Activated T-cell treated with anti-CD3 and anti-CD28 coated beads, Interleukin-2, amount 50 U/mL, for 24 hours (primary cell): ENCODE measurements at regions not wholly inside any gene's neighbourhood (a gene's known extent, or its start where the extent isn't known, plus 50 kb on each side); places are given as distances from the start of the nearest gene placed in this dataset.

ENCODE experiments used
- DNase-seq: peaks from one replicate; pipeline ENCODE4 v3.0.0-alpha.2; 2020
- H3K27ac Mint-ChIP-seq: 2 replicates; pipeline ENCODE4 v1.8.0; 2020; ENCODE audit warnings: mild to moderate bottlenecking, mixed read lengths
- H3K27me3 Mint-ChIP-seq: 2 replicates; pipeline ENCODE4 v1.8.0; 2020; ENCODE audit warnings: mixed read lengths
- H3K36me3 Mint-ChIP-seq: 2 replicates; pipeline ENCODE4 v1.8.0; 2020; ENCODE audit warnings: low read depth, mixed read lengths
- H3K4me1 Mint-ChIP-seq: 2 replicates; pipeline ENCODE4 v1.8.0; 2020; ENCODE audit warnings: low read depth, mixed read lengths
- H3K4me3 Mint-ChIP-seq: 2 replicates; pipeline ENCODE4 v1.8.0; 2020; ENCODE audit warnings: mild to moderate bottlenecking, moderate library complexity, mixed read lengths
- H3K9me3 Mint-ChIP-seq: 2 replicates; pipeline ENCODE4 v1.8.0; 2020; ENCODE audit warnings: mixed read lengths

GRCh38 chrX:148363471-148364235, 136.8 kb upstream of the AFF2 start:
- H3K27ac Mint-ChIP-seq = no peak overlapping the region
- no peak for DNase-seq
- no peaks in the 10 kb centered on the region for H3K36me3 Mint-ChIP-seq
- H3K9me3 Mint-ChIP-seq = no peaks in the 10 kb centered on the region
- H3K4me3 Mint-ChIP-seq = no peak overlapping the region
- H3K4me1 Mint-ChIP-seq = peaks cover 11% of the 10 kb centered on the region
- peaks cover 14% of the 10 kb centered on the region for H3K27me3 Mint-ChIP-seq

- Mint-ChIP-seq H3K36me3 (no peaks in the 10 kb centered on the region), H3K4me3 (no peak overlapping the region), H3K27ac (no peak overlapping the region), H3K9me3 (no peaks in the 10 kb centered on the region), H3K27me3 (peaks cover 10% of the 10 kb centered on the region), H3K4me1 (peaks cover 11% of the 10 kb centered on the region)
- DNase-seq = no peak
Observed at GRCh38 chrX:148365233-148365632, 135.2 kb upstream of the AFF2 start.

GRCh38 chrX:148371291-148371690, 129.1 kb upstream of the AFF2 start:
- H3K4me1 Mint-ChIP-seq = peaks cover 11% of the 10 kb centered on the region
- DNase-seq = no peak
- no peaks in the 10 kb centered on the region for H3K36me3 Mint-ChIP-seq
- H3K4me3 Mint-ChIP-seq = no peak overlapping the region
- peaks cover 8% of the 10 kb centered on the region for H3K9me3 Mint-ChIP-seq
- no peak overlapping the region for H3K27ac Mint-ChIP-seq
- H3K27me3 Mint-ChIP-seq = peaks cover 2% of the 10 kb centered on the region

- Mint-ChIP-seq H3K4me1 (peaks cover 7% of the 10 kb centered on the region), H3K36me3 (no peaks in the 10 kb centered on the region), H3K9me3 (peaks cover 10% of the 10 kb centered on the region), H3K27me3 (no peaks in the 10 kb centered on the region), H3K4me3 (no peak overlapping the region), H3K27ac (no peak overlapping the region)
- DNase-seq = no peak
Observed at GRCh38 chrX:148372925-148373324, 127.5 kb upstream of the AFF2 start.

DNA sequence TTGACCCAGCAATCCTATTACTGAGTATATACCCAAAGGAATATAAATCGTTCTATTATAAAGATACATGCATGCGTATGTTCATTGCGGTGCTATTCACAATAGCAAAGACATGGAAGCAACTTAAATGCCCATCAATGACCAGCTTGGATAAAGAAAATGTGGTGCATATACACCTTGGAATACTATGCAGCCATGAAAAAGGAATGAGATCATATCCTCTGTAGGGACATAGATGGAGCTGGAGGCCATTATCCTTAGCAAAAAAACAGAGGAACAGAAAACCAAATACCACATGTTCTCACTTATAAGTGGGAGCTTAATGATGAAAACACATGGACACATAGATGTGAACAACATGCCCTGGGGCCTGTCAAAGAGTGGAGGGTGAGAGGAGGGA, 124.1 kb upstream of the AFF2 start:
- no peaks in the 10 kb centered on the region for H3K27me3 Mint-ChIP-seq
- H3K9me3 Mint-ChIP-seq = peaks cover 14% of the 10 kb centered on the region
- DNase-seq = no peak
- H3K4me1 Mint-ChIP-seq = peaks cover 19% of the 10 kb centered on the region
- H3K27ac Mint-ChIP-seq = no peak overlapping the region
- H3K36me3 Mint-ChIP-seq = no peaks in the 10 kb centered on the region
- H3K4me3 Mint-ChIP-seq = no peak overlapping the region

GRCh38 chrX:148380107-148380506, 120.3 kb upstream of the AFF2 start:
- peak overlapping the region; percentile 76 for H3K4me3 Mint-ChIP-seq
- peak; percentile 37 for DNase-seq

GRCh38 chrX:148380650-148381561, 119.5 kb upstream of the AFF2 start:
- Mint-ChIP-seq H3K27ac (peak overlapping the region; percentile 97), H3K36me3 (no peaks in the 10 kb centered on the region)
- DNase-seq = peak; percentile 45

More at GRCh38 chrX:148380107-148380506, 120.3 kb upstream of the AFF2 start:
- H3K36me3 Mint-ChIP-seq = no peaks in the 10 kb centered on the region
- H3K9me3 Mint-ChIP-seq = peaks cover 14% of the 10 kb centered on the region
- H3K27ac Mint-ChIP-seq = peak overlapping the region; percentile 97
- no peaks in the 10 kb centered on the region for H3K27me3 Mint-ChIP-seq
- peaks cover 36% of the 10 kb centered on the region for H3K4me1 Mint-ChIP-seq

DNA sequence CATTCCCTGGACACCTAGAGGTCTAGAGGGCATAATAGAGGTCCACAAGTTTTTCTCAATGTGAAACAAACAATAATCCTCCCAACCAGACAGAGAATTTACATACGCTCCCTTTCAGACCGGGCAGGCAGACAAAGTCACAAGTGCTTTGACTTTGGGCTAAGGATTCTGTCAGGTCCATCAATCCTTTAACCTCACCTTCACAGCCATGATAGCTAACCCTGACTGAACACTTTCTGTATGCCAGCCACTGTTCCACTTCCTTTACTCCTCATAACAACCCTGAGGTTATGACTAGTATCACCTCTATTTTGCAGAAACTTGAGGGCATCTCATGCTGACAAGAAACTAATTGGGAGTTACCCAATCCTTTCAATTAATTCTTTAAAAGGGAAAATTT, 118.8 kb upstream of the AFF2 start:
- Mint-ChIP-seq H3K4me3 (peak overlapping the region; percentile 76), H3K36me3 (no peaks in the 10 kb centered on the region), H3K9me3 (peaks cover 3% of the 10 kb centered on the region), H3K4me1 (peaks cover 36% of the 10 kb centered on the region), H3K27ac (peak overlapping the region; percentile 97), H3K27me3 (no peaks in the 10 kb centered on the region)
- no peak for DNase-seq

More at GRCh38 chrX:148380650-148381561, 119.5 kb upstream of the AFF2 start:
- Mint-ChIP-seq H3K9me3 (peaks cover 8% of the 10 kb centered on the region), H3K4me3 (peak overlapping the region; percentile 76), H3K4me1 (peaks cover 36% of the 10 kb centered on the region), H3K27me3 (no peaks in the 10 kb centered on the region)

GRCh38 chrX:148382983-148383382, 117.4 kb upstream of the AFF2 start:
- Mint-ChIP-seq H3K36me3 (no peaks in the 10 kb centered on the region), H3K27ac (no peak overlapping the region), H3K27me3 (peaks cover 9% of the 10 kb centered on the region), H3K9me3 (peaks cover 3% of the 10 kb centered on the region), H3K4me3 (no peak overlapping the region), H3K4me1 (peaks cover 36% of the 10 kb centered on the region)
- DNase-seq = no peak

DNA sequence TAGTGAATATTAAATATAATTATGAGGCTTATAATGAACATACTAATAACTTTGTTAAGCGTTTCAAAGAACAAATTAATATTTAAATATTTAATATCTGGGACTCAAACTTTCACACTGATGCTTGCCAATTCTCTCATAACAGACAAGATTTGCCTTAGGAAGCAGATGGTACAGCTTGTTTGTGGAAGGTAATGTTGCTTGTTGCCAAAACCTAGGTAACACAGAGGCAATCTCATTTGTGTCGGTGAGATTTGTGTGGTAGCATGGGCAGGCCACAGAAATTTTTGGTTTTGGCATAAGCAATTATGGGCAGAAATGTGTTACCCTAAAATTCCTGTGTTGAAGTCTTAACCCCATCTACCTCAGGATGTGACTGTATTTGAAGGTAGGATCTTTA, 114.9 kb upstream of the AFF2 start:
- Mint-ChIP-seq H3K27ac (no peak overlapping the region), H3K36me3 (no peaks in the 10 kb centered on the region), H3K27me3 (peaks cover 12% of the 10 kb centered on the region), H3K4me3 (no peak overlapping the region), H3K9me3 (no peaks in the 10 kb centered on the region), H3K4me1 (peaks cover 31% of the 10 kb centered on the region)
- DNase-seq = no peak

DNA sequence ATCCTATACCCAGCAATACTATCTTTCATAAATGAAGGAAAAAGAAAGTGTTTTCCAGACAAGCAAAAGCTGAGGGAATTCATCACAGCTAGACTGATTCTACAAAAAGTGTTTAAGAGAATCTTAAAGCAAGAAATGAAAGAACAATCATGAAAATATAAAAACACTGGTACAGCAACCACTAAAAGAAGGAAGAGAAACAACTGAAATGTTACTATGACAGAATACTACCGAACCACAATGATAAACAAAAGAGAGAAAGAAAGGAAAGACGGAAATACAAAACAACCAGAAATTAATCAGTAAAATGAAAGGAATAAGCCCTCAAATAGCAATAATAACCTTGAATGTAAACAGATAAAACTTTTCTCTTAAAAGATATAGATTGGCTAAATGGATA, 110.8 kb upstream of the AFF2 start:
- H3K36me3 Mint-ChIP-seq = no peaks in the 10 kb centered on the region
- peaks cover 6% of the 10 kb centered on the region for H3K4me1 Mint-ChIP-seq
- peaks cover 19% of the 10 kb centered on the region for H3K27me3 Mint-ChIP-seq
- no peaks in the 10 kb centered on the region for H3K9me3 Mint-ChIP-seq
- no peak overlapping the region for H3K27ac Mint-ChIP-seq
- no peak overlapping the region for H3K4me3 Mint-ChIP-seq
- no peak for DNase-seq

- DNase-seq = no peak
- H3K9me3 Mint-ChIP-seq = no peaks in the 10 kb centered on the region
- H3K27ac Mint-ChIP-seq = no peak overlapping the region
- peaks cover 13% of the 10 kb centered on the region for H3K4me1 Mint-ChIP-seq
- peaks cover 43% of the 10 kb centered on the region for H3K27me3 Mint-ChIP-seq
- no peak overlapping the region for H3K4me3 Mint-ChIP-seq
- no peaks in the 10 kb centered on the region for H3K36me3 Mint-ChIP-seq
Observed at GRCh38 chrX:148412006-148412405, 88.4 kb upstream of the AFF2 start.

DNA sequence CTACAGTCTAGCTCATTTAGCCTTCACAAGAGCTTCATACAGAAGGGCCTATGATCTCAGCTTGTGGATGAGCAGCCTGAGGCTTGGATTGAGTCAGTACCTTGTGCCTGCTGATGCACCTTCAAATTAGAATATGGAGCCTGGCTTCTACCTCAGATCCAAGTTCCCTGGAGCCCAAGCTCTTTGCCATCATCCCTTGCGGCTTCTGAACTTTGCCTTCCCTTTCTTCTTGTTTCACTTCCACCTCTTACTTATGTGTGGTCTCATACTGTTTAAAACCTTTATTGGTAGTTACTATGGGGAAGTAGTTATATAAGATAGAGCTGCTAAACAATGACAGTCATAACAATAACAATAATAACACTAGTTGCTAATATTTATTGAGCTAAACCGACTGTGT, 84.3 kb upstream of the AFF2 start:
- Mint-ChIP-seq H3K4me1 (peaks cover 13% of the 10 kb centered on the region), H3K27me3 (peaks cover 44% of the 10 kb centered on the region), H3K27ac (no peak overlapping the region), H3K36me3 (no peaks in the 10 kb centered on the region), H3K9me3 (peaks cover 2% of the 10 kb centered on the region), H3K4me3 (no peak overlapping the region)
- no peak for DNase-seq

GRCh38 chrX:148416931-148417330, 83.5 kb upstream of the AFF2 start:
- no peak for DNase-seq
- peaks cover 2% of the 10 kb centered on the region for H3K9me3 Mint-ChIP-seq
- peaks cover 9% of the 10 kb centered on the region for H3K4me1 Mint-ChIP-seq
- no peaks in the 10 kb centered on the region for H3K36me3 Mint-ChIP-seq
- no peak overlapping the region for H3K4me3 Mint-ChIP-seq
- peaks cover 42% of the 10 kb centered on the region for H3K27me3 Mint-ChIP-seq
- H3K27ac Mint-ChIP-seq = no peak overlapping the region

DNA sequence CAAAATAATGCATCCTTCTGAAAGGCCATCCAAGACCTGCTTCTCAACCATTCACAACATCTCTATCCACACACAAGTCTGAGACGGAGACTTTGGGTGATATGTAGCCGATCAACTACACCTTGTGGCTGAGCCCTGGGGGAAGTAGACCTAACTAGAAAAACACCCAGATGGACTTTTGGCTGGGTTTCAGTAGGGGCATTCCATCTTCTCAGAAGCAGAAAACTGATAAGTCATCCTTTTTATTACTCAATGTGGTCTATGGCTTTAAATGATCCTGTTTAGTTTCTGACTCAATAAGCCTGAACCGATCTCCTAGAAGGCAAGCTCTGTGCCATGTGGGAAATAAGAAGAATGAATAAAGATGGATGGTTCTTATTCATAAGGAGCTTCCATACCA, 82.5 kb upstream of the AFF2 start:
- Mint-ChIP-seq H3K4me1 (peaks cover 5% of the 10 kb centered on the region), H3K4me3 (no peak overlapping the region), H3K36me3 (no peaks in the 10 kb centered on the region), H3K27ac (no peak overlapping the region), H3K9me3 (peaks cover 2% of the 10 kb centered on the region), H3K27me3 (peaks cover 37% of the 10 kb centered on the region)
- DNase-seq = no peak
